CD4-positive, alpha-beta T cell treated with Interleukin-4 for 4 hours (primary cell): ENCODE measurements at regions not wholly inside any gene's neighbourhood (a gene's known extent, or its start where the extent isn't known, plus 50 kb on each side); places are given as distances from the start of the nearest gene placed in this dataset.
A peak's percentile ranks its signal among the peaks of the same experiment; 100 is the strongest.
"Not testable (repeated sequence)": the region's sequence is repeated elsewhere in the genome, so short reads cannot be mapped to it uniquely, and the experiment has no call there.

Experiments
- DNase-seq: peaks from one replicate; pipeline ENCODE4 v3.0.0-alpha.2; 2020

DNA sequence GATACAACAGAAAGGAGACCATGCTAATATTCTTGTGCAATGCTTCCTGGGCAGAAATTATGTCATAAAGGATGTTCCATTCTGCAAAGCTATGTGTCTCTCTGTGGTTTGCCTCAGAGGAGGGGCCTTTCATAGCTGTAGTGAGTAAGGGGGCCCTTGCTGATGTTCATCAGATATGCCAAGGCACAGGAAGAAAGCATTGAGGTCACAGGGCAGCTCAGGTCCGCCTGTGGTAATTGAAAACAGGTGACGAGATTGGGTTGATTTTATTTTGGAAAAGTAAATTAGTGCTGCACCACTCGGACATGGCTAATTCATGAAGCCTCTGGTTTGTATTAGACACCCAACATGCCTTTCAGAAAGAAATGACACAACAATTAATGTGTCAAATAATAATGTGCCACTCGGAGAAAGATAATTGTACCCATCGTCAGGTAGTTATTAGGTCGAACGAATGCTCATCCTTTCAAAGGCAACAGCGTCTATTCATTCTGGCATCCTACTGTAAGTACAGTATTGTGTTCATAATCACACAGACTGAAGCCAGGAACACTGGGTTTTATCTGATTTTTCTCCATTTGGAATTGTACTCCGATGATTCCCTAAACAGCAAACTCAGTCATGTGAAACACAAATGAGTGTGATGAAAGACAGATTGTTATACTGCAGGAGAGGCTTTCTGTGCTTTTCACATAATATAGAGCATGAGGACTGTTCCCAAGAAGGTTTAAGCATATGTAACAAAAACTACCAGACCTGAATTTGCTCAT lies 421.6 kb upstream of the KLF12 start:
- no peak for DNase-seq

DNA sequence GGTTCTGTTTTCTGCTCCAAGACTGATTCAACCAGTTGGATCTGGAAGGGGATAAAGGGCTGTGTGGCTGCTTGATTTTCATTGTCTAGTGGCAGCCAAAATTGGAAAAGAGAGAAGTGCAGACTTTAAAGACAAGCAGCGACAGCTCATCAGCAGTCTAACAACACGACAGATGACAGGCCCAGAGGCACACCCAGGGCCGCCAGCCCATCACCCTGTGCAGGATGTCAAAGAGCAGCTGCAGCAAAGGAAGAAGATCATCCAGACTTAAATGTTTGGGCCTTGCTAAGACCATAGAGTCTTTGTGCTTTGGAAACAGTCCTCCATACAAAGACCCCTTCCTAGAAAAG lies 421.0 kb upstream of the KLF12 start:
- no peak for DNase-seq

DNA sequence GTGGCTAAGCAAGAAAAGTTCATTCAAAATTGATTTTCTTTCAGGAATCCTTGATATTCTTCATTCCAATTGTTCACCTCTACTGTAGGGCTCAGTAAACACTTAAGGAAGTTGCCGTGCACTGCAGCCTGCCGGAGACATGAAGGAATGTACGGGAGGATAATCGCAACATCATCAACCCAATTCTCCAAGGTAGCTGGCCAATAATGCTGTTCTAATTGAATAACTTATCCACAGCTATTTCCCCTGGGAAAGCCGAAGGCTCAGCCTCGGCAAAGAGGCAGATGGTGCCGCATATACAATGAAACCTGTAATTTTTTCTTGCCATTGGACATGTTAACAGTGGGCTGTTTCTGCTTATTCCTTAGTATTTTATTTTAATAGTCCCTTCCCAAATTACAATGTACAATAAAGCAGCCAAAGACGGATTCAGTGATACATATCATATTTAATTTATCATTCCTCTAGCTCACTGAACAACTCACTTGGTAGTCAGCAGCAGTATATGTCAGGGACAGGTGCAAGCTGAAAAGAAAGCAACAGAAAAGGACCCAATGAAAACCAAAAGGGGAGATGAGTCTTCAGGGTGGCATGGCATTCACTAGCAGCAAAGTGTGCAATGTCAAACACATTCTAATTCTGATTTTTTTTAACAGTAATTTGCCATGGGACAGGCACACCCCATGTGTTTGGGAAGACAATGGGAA lies 420.5 kb upstream of the KLF12 start:
- no peak for DNase-seq

DNA sequence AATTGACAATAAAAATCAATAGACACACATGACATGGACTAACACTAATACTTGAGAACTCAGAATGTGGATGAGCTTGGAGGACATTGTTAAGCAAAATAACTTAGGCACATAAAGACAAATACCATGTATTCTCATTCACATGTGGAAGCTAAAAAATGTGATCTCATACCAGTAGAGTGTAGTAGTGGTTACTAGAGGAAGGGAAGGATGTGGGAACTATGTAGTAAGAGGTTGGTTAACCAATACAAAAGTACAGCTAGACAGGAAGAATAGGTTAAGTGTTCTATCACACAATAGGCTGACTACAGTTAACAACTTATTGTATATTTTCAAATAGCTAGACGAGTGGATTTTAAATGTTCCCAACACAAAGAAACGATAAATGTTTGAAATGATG lies 415.8 kb upstream of the KLF12 start:
- DNase-seq: peak; percentile 18

DNA sequence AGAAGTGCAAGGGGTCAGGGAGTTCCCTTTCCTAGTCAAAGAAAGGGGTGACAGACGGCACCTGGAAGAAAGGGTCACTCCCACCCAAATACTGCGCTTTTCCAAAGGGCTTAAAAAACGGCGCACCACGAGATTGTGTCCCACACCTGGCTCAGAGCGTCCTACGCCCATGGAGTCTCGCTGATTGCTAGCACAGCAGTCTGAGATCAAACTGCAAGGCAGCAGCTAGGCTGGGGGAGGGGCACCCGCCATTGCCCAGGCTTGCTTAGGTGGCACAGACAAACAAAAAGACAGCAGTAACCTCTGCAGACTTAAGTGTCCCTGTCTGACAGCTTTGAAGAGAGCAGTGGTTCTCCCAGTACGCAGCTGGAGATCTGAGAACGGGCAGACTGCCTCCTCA lies 402.4 kb upstream of the KLF12 start:
- not testable (repeated sequence) for DNase-seq

DNA sequence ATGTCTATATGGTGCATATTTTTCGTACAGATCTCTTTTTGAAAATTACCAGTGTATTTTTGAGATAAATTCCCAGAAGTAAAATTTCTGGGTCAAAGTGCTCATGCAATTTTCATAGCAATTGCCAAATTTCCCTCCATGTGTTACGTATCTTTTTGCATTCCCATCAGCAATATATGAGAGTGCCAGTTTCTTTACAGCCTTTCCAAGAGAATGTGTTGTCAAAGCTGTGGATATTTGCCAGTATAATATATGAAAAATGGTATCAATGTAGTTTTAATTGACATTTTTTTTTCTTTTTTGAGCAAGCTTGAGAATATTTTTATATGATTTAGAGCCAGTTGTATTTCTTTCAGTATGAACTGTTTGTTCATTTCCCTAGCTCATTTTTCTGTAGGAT lies 399.0 kb upstream of the KLF12 start:
- DNase-seq: no peak

DNA sequence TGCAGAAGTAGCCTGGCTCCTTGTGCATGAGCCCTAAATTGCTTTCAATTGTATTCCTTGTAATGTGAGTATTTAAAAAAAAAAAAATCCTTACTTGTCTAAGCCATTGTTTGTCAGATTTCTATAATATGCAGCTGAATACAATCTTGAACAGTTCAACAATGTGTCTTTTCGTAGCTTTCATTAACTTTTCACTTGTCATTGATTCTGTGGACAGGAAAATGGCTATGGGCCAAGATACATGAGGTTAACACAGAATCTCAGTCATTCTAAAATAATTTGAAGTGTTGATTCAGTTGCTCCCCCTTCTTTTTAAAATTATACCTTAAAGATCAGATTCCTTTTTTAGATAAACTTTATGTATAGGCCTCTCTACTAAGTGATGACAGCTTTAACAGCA lies 395.8 kb upstream of the KLF12 start:
- DNase-seq: no peak

DNA sequence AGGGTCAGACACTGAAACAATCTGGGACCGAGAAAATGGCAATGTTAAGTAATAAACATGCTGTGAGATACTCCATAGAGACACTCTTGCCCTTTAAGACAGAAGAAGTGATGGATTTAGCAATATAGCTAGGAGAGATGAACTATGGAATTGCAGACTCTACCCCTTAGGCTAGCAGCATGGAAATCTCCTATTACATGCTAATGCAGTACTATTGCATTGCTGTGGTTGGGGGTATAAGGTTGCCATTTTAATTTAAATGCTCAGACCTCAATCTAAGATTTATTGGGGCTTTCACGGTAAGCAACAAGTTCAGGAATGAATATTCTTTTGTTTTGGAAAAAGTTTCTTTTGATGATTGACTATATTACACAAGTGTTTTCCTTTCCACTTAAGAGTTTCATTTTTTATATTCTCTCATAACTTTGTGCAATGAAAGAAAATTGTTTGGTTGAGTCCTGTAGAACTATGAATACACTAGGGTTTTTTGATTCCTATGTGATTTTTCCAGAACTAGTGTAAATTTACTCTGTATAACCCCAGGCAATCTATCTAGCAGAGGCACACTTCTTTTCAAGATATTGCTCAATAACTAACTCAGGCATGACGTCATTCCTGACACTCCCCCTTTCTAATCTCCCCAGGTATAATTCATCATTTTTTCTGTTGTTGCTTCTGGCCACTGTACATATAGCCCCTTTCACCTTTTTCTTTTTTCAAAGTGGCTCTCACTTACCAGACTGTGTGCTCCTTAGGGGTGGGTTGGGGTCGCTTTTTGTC lies 394.7 kb upstream of the KLF12 start:
- DNase-seq: no peak

DNA sequence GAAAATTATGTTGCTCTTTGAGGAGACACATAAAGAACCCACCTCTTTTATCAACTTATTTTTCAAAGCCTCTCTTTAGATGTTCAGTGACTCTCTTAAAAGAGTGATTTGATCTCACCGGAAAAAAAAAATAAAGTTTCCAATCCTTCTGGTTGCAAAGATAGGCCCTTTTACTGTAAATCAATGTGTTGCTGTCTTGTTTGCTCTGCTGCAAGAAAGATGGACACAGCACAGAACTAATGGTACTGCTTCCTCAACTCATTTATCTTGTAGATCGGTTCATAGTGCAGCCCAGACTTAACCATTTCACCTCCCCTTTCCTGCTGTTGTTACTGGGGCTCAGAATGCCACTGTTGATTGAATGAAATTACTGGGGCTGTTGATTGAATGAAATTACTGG lies 388.9 kb upstream of the KLF12 start:
- no peak for DNase-seq

DNA sequence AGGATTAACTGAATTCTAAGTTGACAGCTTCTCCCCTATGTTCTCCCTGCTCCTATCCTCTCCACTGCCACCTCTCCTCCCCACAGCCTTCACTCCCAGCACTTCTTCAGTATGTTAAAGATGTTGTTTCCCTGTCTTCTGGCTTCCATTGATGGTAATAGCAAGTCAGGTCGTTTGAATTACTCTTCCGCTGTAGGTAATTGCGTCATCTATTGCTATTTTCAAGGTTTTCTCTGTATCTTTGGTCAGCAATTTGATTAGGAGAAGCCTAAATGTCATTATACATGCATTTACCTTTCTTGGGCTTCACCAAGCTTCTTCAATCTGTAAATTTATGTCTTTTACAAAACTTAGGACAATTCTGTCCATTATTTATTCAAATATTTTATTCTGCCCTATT lies 377.3 kb upstream of the KLF12 start:
- DNase-seq: no peak

DNA sequence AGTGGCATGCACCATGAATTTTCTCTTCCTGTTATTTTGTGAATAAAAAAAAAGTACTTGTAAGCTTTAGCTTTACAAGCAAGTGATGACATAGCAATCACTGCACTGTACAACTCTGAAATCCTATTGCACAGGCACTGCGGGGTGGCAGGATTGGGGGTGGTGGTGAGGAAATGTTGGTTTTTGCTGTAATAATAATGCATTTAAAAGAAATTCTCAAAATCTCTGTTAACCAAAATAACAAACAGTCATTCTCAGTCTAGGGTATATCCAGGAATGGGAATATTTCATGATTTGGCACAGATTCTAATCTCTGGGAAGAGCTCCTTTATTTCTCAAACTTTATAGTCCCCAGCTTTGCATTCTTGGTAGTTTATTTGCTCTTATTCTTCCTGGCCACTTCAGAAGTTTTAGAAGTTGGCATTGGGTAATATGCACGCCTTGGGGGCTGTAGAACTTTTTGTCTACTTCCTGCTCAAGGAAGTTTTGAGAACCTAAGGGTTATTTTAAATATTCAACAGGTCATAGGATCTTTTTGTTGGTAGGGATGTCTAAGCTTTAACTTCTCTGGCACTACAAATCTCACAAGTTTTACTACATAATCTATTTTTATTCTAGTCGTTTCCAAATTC lies 353.0 kb upstream of the KLF12 start:
- DNase-seq: no peak

DNA sequence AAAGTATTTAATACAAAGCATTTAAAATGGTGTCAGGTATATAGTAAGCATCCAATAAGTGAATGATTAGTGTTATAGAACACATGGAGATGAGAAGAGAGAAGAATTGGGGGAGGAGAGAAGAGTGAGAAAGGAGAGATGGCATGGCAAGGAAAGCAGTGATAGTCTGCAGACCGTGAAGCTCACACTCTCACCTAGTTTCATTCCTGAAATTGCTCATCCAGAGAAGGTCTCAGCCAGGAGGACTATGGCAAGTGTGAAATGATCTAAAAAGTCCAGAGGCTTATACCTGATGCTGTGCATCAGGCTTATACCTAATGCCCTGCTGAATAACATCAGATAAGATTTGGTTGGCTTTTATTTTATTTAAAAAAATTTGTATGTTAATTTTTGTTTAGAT lies 351.6 kb upstream of the KLF12 start:
- no peak for DNase-seq

DNA sequence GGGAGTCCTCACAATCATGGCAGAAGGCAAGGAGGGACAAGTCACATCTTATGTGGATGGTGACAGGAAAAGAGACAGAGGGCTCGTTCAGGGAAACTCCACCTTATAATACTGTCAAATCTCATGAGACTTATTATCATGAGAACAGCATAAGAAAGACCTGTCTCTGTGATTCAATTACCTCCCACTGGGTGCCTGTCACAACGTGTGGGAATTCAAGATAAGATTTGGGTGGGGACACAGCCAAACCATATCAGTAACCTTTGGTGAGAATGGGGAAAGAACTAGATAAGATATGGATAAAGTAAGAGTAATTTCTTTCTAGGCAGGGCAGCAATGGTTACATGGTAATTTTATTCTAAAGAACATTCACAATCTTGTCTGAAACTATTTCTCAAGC lies 344.9 kb upstream of the KLF12 start:
- DNase-seq: no peak

DNA sequence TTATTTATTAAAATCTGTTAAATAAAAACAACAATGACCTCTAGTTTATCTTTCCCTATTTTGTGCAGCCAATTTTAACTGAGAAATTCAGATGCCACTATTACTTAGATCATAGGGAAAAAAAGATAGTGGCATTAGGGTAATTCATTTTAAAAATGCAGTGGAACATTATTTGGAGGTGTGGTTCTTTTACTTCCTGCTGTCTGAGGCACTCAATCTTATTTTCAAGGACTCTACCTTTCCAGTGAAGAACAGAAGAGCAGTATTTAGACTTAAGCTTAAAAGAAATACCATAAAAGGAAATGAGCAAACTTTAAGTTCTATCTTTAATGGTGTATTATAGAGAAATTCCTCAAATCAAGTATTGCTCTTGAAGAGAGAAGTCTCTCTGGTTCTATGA lies 342.6 kb upstream of the KLF12 start:
- DNase-seq: no peak

DNA sequence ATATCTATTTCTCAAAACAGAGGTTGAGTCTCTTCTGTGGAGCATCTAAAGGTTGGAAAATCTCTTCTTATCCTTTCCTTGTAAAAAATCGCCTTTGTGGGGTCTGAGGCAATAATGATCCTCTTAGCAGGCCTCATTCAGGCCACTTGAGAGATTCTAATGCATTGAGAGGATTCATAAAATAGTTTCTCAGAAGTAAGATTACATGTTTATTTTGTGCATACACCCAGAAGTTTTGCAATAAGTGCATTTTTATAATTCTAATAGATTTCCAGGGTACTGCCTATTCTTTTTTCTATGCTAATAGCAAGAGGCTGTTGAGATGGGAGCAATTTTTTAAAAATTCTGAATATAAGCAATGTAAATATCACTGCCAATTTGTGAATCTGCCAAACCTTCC lies 342.2 kb upstream of the KLF12 start:
- no peak for DNase-seq

DNA sequence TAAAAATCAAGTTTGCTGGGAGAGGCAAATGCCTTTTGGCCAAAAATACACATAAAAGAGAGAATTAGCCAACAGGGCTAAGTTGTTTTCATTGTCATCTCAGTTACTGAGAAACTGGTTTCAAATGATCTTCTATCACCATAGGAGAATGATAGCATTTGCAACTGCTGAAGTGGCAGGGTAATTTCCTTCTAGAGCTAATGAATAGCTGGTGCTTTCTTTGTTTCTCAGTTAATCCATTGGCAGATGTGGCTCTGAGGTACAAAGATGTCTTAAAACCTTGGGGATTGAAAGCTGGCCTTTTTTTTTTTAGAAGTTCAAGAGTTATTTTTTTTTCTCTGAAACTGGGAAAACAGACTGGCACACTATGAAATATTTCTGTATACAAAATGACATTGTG lies 332.7 kb upstream of the KLF12 start:
- no peak for DNase-seq

DNA sequence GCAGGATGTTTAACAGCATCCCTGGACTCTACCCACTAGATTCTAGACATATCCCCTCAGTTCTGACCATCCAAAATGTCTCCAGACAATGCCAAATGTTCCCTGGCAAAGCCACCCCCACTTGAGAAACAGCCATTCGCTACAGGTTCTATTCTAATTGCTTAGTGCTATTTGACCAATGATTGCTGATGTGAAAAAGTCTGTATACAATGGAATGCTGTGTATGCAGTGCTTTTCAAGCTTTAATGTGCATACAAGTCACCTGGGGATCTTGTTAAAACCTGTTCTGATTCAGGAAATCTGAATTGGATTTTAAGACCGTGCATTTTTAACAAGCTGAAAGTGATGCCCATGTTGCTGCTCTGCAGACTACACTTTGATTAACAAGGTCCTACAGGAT lies 331.8 kb upstream of the KLF12 start:
- no peak for DNase-seq

DNA sequence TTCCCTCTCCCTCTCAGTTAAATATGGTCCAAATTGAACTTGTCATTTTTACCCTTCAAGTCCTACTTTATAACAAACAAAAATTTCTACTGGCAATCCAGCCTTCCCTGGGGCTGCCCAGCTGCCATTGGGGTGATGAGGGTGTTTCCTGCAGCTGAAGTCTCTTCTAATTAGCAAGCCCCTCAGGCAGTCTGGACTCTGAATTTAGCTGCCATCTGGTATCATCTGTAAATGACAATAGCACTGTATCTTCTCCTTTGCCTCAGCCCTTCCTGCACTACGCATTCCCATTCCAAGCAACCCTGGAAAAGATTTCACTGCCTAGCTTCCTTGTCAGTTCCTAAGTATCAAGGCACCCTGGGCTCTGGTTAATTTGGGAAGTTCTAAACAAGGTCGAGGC lies 331.1 kb upstream of the KLF12 start:
- no peak for DNase-seq

DNA sequence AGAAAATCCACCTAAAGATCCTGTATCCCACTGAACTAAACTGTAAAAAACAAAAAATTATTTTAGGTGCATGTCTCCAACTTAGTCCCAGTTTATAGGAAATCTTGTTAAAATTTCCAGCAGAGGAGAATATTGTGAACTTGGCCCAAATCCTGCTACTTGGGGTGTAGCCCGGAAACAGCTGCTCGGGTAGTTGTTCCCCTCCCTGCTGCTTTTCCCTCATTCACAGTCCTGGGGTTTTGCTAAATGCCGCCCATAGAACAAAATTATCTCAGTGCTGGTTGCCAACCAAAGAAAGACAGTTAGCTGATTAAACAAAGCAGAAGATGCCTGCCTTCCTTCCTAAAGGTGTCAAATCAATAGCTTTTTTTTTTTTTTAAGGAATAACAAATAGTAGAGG lies 330.5 kb upstream of the KLF12 start:
- DNase-seq: no peak

DNA sequence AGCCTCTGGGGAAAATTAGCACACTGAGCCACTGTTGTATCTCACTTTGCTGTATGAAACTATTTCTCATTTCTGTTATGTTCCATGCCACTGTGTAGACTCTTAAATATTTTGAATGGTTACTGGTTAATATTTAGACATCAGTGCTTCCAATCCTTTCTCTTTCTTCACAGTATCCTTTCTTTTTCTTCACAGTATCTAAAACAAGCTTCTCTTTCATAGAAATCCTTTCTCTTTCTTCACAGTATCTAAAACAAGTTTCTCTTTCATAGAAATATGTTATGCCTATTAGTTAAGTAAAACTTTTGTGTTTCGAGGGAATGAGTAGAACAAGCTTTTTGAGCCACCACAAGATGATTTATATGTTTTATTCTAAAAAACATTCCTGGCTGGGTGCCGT lies 326.8 kb upstream of the KLF12 start:
- no peak for DNase-seq

DNA sequence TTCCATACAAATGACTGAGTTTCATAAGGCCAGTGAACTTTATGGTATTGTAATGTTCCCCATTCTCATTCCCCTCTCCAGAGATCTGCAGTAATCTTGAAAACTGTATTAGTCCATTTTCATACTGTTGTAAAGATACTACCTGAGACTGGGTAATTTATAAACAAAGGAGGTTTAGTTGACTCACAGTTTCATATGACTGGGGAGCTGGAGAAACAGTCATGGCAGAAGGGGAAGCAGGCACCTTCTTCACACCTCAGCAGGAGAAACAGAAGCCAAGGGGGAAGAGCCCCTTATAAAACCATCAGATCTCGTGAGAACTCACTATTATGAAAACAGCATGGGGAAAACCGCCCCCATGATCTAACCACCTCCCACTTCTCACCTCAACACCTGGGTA lies 318.7 kb upstream of the KLF12 start:
- no peak for DNase-seq

DNA sequence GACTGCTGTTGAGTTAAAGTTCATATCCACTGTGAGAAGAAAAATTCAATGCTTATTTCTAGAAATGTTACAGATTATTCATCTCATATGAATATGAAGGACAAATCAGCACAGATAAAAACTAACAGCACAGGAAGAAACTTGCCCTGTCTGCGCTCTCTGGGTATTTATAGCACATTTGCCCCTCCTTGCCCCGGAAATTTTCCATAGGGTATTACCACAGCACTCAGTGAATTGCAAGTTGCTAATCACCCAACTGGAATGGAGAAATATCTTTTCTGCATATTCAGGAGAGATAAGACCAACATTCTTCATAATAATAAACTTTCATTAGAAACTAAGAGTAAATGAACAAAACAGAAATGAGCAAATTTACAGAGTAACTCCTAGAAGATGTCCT lies 318.0 kb upstream of the KLF12 start:
- no peak for DNase-seq

DNA sequence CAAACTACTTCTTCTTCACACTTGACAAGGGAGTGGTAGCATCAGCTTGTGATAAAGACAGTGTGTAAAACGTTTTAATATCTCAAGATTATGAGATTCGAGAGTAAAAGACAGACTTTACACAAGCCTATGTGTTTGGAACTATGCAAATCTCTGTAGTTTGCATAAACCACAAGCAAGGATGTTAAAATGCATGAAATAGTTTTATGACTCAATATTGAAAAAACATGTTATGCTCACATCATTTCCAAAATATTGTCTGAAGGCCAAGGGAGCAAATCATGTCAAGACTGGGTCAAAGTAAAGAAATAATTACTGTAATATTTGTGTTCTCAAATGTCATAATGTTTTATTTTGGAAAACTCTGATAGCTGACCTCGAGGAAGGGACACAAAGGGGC lies 316.8 kb upstream of the KLF12 start:
- DNase-seq: no peak

DNA sequence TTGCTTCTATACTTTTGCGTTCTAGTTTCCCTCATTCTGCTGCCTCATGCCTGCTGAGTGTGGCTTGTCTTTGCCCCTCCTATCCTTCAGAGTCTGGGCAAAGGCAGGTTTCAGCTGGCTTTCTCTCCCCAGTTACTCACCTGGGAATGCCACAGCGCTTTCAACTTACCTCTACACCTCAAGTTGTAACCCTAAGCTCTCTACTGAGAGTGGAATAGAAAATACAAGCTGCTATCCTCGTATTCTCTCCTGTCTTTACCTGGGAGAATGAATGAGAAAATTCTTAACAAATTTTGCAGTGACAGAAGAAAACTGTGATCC lies 316.3 kb upstream of the KLF12 start:
- no peak for DNase-seq
